ENCODE measurements at regions not wholly inside any gene's neighbourhood (a gene's known extent, or its start where the extent isn't known, plus 50 kb on each side); places are given as distances from the start of the nearest gene placed in this dataset.

DNA sequence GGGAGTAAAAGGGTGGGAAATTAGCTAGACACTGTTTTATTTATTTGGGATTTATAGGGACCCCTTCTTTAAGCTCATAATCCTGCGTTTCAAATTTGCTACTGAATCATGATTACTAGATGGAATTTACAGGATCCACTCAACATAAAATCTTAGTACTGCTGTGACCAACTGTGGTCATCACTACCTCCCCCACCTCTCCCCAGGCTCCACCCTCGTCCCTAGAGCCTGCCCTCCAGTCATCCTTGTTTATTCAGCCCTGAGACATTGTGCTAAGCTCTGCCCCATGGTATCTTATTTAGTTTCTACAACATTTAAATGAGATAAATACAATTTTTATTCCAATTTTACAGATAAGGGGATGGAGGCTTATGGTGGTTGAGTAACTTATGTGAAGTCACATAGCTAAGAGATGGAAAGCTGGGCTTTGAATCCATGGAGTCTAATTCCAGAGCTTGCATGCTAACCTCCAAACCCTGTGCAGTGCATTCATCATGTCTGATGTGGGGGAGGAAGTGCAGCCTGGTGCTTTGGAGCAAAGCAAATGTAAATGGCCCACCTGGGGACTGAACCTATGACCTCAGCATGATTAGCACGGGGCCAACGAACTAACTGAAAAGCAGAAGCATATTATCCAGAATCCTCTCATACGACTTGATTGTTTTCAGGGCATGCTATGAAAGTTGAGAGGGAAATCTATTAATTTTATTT lies 502.4 kb downstream of the TMEM182 start:
- Histone ChIP-seq H3F3A (ENCODE audit: low read depth) (no peaks in the 10 kb centered on the region), H4K20me1 (ENCODE audit: insufficient read depth, low read length, poor library complexity, severe bottlenecking) (no peaks in the 10 kb centered on the region), H3K4me2 (ENCODE audit: low read depth, low read length, poor library complexity, severe bottlenecking) (no peak overlapping the region), H3K9me2 (replicated peaks; ENCODE audit: low read depth, low read length) (no peaks in the 10 kb centered on the region), H3K36me3 (ENCODE audit: insufficient read depth, low read length) (no peaks in the 10 kb centered on the region), H3K9ac (ENCODE audit: low read depth, low read length, poor library complexity, severe bottlenecking) (no peak overlapping the region), H3K79me2 (ENCODE audit: insufficient read depth, low read length) (no peaks in the 10 kb centered on the region), H3K9me3 (ENCODE audit: insufficient read depth, low read depth, low read length) (no peaks in the 10 kb centered on the region), H2AFZ (ENCODE audit: low read length) (no peak overlapping the region), H3K4me3 (ENCODE audit: low read length, poor library complexity, severe bottlenecking) (no peak overlapping the region), H3K27me3 (ENCODE audit: insufficient read depth, low read length, poor library complexity, severe bottlenecking) (no peaks in the 10 kb centered on the region), H3K4me1 (ENCODE audit: insufficient read depth, low read length, poor library complexity, severe bottlenecking) (no peaks in the 10 kb centered on the region)
- TF ChIP-seq, protein P1, sequence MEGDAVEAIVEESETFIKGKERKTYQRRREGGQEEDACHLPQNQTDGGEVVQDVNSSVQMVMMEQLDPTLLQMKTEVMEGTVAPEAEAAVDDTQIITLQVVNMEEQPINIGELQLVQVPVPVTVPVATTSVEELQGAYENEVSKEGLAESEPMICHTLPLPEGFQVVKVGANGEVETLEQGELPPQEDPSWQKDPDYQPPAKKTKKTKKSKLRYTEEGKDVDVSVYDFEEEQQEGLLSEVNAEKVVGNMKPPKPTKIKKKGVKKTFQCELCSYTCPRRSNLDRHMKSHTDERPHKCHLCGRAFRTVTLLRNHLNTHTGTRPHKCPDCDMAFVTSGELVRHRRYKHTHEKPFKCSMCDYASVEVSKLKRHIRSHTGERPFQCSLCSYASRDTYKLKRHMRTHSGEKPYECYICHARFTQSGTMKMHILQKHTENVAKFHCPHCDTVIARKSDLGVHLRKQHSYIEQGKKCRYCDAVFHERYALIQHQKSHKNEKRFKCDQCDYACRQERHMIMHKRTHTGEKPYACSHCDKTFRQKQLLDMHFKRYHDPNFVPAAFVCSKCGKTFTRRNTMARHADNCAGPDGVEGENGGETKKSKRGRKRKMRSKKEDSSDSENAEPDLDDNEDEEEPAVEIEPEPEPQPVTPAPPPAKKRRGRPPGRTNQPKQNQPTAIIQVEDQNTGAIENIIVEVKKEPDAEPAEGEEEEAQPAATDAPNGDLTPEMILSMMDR (conservative IDR thresholded peaks at IDR 0.05; ENCODE audit: low read length), result no peak
- no peak for TF ChIP-seq EZH2phosphoT487 (IDR thresholded peaks at IDR 0.05; ENCODE audit: borderline replicate concordance)

DNA sequence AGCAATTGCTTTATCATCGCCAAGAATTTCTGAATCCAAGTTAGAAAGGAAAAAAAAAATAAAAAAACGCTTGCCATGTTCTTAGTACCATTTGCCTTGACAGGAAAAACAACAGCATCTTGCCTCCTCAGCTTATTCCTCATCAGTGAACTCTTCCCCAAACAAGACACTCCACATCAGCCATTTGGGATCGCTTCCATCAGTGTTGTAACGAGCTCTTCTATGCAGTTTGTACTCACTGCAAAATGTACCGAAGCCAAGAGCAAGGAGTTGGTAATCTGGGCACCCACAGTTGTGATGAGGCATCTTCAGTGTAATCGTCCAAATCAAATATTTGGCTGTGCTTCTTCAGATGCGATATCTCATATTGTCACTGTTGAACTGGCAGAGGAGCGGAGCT lies 503.7 kb downstream of the TMEM182 start:
- H3K79me2 ChIP-seq (ENCODE audit: insufficient read depth, low read length), result no peaks in the 10 kb centered on the region
- no peak overlapping the region for H2AFZ ChIP-seq (ENCODE audit: low read length)
- no peaks in the 10 kb centered on the region for H4K20me1 ChIP-seq (ENCODE audit: insufficient read depth, low read length, poor library complexity, severe bottlenecking)
- no peaks in the 10 kb centered on the region for H3F3A ChIP-seq (ENCODE audit: low read depth)
- H3K9me3 ChIP-seq (ENCODE audit: insufficient read depth, low read depth, low read length), result no peaks in the 10 kb centered on the region
- no peak overlapping the region for H3K4me3 ChIP-seq (ENCODE audit: low read length, poor library complexity, severe bottlenecking)
- TF ChIP-seq, protein P1 (conservative IDR thresholded peaks at IDR 0.05; ENCODE audit: low read length), result no peak
- TF ChIP-seq EZH2phosphoT487 (IDR thresholded peaks at IDR 0.05; ENCODE audit: borderline replicate concordance), result no peak
- H3K36me3 ChIP-seq (ENCODE audit: insufficient read depth, low read length), result no peaks in the 10 kb centered on the region
- H3K4me1 ChIP-seq (ENCODE audit: insufficient read depth, low read length, poor library complexity, severe bottlenecking), result no peaks in the 10 kb centered on the region
- H3K9ac ChIP-seq (ENCODE audit: low read depth, low read length, poor library complexity, severe bottlenecking), result no peak overlapping the region
- no peaks in the 10 kb centered on the region for H3K27me3 ChIP-seq (ENCODE audit: insufficient read depth, low read length, poor library complexity, severe bottlenecking)
- H3K9me2 ChIP-seq (replicated peaks; ENCODE audit: low read depth, low read length), result no peaks in the 10 kb centered on the region
- H3K4me2 ChIP-seq (ENCODE audit: low read depth, low read length, poor library complexity, severe bottlenecking), result no peak overlapping the region

DNA sequence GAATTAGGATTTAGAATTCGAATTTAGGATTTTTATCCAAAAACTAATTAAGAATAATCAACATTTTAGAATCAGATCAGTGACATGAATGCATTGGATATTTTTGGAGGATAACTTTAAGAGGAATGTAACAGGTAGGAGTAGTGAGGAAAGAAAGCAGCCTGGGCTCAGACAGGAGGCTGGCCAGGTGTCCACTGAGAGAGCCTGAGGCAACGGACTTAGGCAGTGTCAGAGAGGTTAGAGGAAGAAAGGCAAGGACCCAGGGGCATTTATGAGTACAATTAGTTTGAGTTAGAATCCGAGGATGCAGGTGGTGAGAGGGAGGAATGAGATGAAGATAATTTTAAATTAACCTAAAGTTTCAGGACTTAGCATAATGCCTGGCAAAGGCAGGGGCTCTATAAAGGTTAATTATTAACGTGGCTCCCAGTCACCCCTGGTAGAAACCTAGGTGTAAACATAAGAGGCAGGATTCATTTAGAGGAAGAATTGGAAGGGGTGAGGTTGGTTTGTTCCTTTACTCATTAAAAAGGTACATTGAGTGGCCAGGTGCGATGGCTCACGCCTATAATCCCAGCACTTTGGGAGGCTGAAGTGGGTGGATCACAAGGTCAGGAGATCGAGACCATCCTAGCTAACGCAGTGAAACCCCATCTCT lies 507.1 kb downstream of the TMEM182 start:
- Histone ChIP-seq H3K9me2 (replicated peaks; ENCODE audit: low read depth, low read length) (no peaks in the 10 kb centered on the region), H3K4me3 (ENCODE audit: low read length, poor library complexity, severe bottlenecking) (no peak overlapping the region), H3K27me3 (ENCODE audit: insufficient read depth, low read length, poor library complexity, severe bottlenecking) (no peaks in the 10 kb centered on the region), H2AFZ (ENCODE audit: low read length) (no peak overlapping the region), H3K9ac (ENCODE audit: low read depth, low read length, poor library complexity, severe bottlenecking) (no peak overlapping the region), H3K4me1 (ENCODE audit: insufficient read depth, low read length, poor library complexity, severe bottlenecking) (no peaks in the 10 kb centered on the region), H3F3A (ENCODE audit: low read depth) (no peaks in the 10 kb centered on the region), H4K20me1 (ENCODE audit: insufficient read depth, low read length, poor library complexity, severe bottlenecking) (no peaks in the 10 kb centered on the region), H3K36me3 (ENCODE audit: insufficient read depth, low read length) (no peaks in the 10 kb centered on the region), H3K4me2 (ENCODE audit: low read depth, low read length, poor library complexity, severe bottlenecking) (no peak overlapping the region), H3K79me2 (ENCODE audit: insufficient read depth, low read length) (no peaks in the 10 kb centered on the region), H3K9me3 (ENCODE audit: insufficient read depth, low read depth, low read length) (peaks cover 5% of the 10 kb centered on the region; the same call in 1 of the 2 replicates)
- no peak for TF ChIP-seq EZH2phosphoT487 (IDR thresholded peaks at IDR 0.05; ENCODE audit: borderline replicate concordance)
- TF ChIP-seq, protein P1 (conservative IDR thresholded peaks at IDR 0.05; ENCODE audit: low read length), result no peak
